ENCODE measurements at regions not wholly inside any gene's neighbourhood (a gene's known extent, or its start where the extent isn't known, plus 50 kb on each side); places are given as distances from the start of the nearest gene placed in this dataset.

- Histone ChIP-seq H3K4me3 (ENCODE audit: low read length) (no peak overlapping the region), H3K9ac (ENCODE audit: extremely low read depth, low read length, poor library complexity, severe bottlenecking) (no peak overlapping the region), H3K27me3 (ENCODE audit: control insufficient read depth, insufficient read depth, low read length, poor library complexity, severe bottlenecking) (no peaks in the 10 kb centered on the region), H3K4me1 (ENCODE audit: control insufficient read depth, insufficient read depth, low read length) (no peaks in the 10 kb centered on the region), H3K36me3 (ENCODE audit: control insufficient read depth, insufficient read depth, low read length) (no peaks in the 10 kb centered on the region), H3K9me3 (ENCODE audit: control insufficient read depth, low read length) (no peaks in the 10 kb centered on the region), H3K27ac (ENCODE audit: low read depth, low read length) (no peak overlapping the region)
- no peak overlapping the region for H3K27ac Mint-ChIP-seq
- WGBS, 2 experiments (ENCODE audit: insufficient coverage in 1 of 2, insufficient read length in 1 of 2), result 87 to 88% methylated on average over 2 to 3 of the region's 3 CpGs
- DNase-seq, result no peak
- no peaks in the 10 kb centered on the region for H3K36me3 Mint-ChIP-seq (ENCODE audit: low read depth)
- no peaks in the 10 kb centered on the region for H3K9me3 Mint-ChIP-seq
- no peak for TF ChIP-seq CTCF (conservative IDR thresholded peaks at IDR 0.05)
- H3K4me3 Mint-ChIP-seq, result no peak overlapping the region
- H3K4me1 Mint-ChIP-seq, result no peaks in the 10 kb centered on the region
- no peaks in the 10 kb centered on the region for H3K27me3 Mint-ChIP-seq (ENCODE audit: insufficient read depth)
Observed at GRCh38 chr6:103184776-103185175, 1674.9 kb downstream of the HACE1 start.

GRCh38 chr6:103183831-103184411 lies 1675.8 kb downstream of the HACE1 start:
- Mint-ChIP-seq H3K4me3 (no peak overlapping the region), H3K27ac (no peak overlapping the region), H3K27me3 (ENCODE audit: insufficient read depth) (no peaks in the 10 kb centered on the region), H3K4me1 (no peaks in the 10 kb centered on the region), H3K9me3 (no peaks in the 10 kb centered on the region), H3K36me3 (ENCODE audit: low read depth) (no peaks in the 10 kb centered on the region)
- Histone ChIP-seq H3K9me3 (ENCODE audit: control insufficient read depth, low read length) (no peaks in the 10 kb centered on the region), H3K27ac (ENCODE audit: low read depth, low read length) (no peak overlapping the region), H3K27me3 (ENCODE audit: control insufficient read depth, insufficient read depth, low read length, poor library complexity, severe bottlenecking) (no peaks in the 10 kb centered on the region), H3K4me1 (ENCODE audit: control insufficient read depth, insufficient read depth, low read length) (no peaks in the 10 kb centered on the region), H3K4me3 (ENCODE audit: low read length) (no peak overlapping the region), H3K36me3 (ENCODE audit: control insufficient read depth, insufficient read depth, low read length) (no peaks in the 10 kb centered on the region), H3K9ac (ENCODE audit: extremely low read depth, low read length, poor library complexity, severe bottlenecking) (no peak overlapping the region)
- WGBS, 2 experiments (ENCODE audit: insufficient coverage in 1 of 2, insufficient read length in 1 of 2), result 77 to 80% methylated on average over 1 to 3 of the region's 3 CpGs
- no peak for TF ChIP-seq CTCF (conservative IDR thresholded peaks at IDR 0.05)
- DNase-seq, result peak; percentile 83

GRCh38 chr6:103178193-103178592 lies 1681.5 kb downstream of the HACE1 start:
- no peak overlapping the region for H3K9ac ChIP-seq (ENCODE audit: extremely low read depth, low read length, poor library complexity, severe bottlenecking)
- no peaks in the 10 kb centered on the region for H3K27me3 ChIP-seq (ENCODE audit: control insufficient read depth, insufficient read depth, low read length, poor library complexity, severe bottlenecking)
- H3K27ac ChIP-seq (ENCODE audit: low read depth, low read length), result no peak overlapping the region
- no peaks in the 10 kb centered on the region for H3K4me1 ChIP-seq (ENCODE audit: control insufficient read depth, insufficient read depth, low read length)
- 86 to 90% methylated on average over 1 of the region's 1 CpG for WGBS, 2 experiments (ENCODE audit: insufficient coverage in 1 of 2, insufficient read length in 1 of 2)
- H3K4me1 Mint-ChIP-seq, result no peaks in the 10 kb centered on the region
- no peaks in the 10 kb centered on the region for H3K9me3 Mint-ChIP-seq
- no peak overlapping the region for H3K4me3 Mint-ChIP-seq
- no peak overlapping the region for H3K4me3 ChIP-seq (ENCODE audit: low read length)
- H3K27ac Mint-ChIP-seq, result no peak overlapping the region
- H3K36me3 ChIP-seq (ENCODE audit: control insufficient read depth, insufficient read depth, low read length), result no peaks in the 10 kb centered on the region
- no peak for DNase-seq
- H3K27me3 Mint-ChIP-seq (ENCODE audit: insufficient read depth), result no peaks in the 10 kb centered on the region
- no peaks in the 10 kb centered on the region for H3K36me3 Mint-ChIP-seq (ENCODE audit: low read depth)
- H3K9me3 ChIP-seq (ENCODE audit: control insufficient read depth, low read length), result no peaks in the 10 kb centered on the region
- no peak for TF ChIP-seq CTCF (conservative IDR thresholded peaks at IDR 0.05)
